Caco-2 (cell line): ENCODE measurements at regions not wholly inside any gene's neighbourhood (a gene's known extent, or its start where the extent isn't known, plus 50 kb on each side); places are given as distances from the start of the nearest gene placed in this dataset.

ENCODE experiments used
- BruUV-seq: library from RNA; stranded (reverse); fragments of 400-500 nt; replicated peaks from 2 replicates; lab custom pipeline; 2021; lab: Mats Ljungman, UMichigan
- CTCF ChIA-PET: fragments of 300-600 bp; sonication (Branson Sonifier 250); formaldehyde crosslinking; loops from one replicate; lab custom pipeline; 2022; ENCODE audit warnings: antibody characterized with exemption; lab: Charles Lee
- POLR2A ChIA-PET: fragments of 300-600 bp; sonication (Branson Sonifier 250); formaldehyde crosslinking; loops from one replicate; lab custom pipeline; 2022; ENCODE audit warnings: antibody characterized with exemption; lab: Charles Lee
- DNase-seq, 2 experiments: peaks; one replicate each; pipeline versions ENCODE4 v3.0.0 to v3.0.0-alpha.2; 2020 to 2022
- H3K27me3 ChIP-seq: replicated peaks from 2 replicates; pipeline ENCODE4 v1.6.0; 2011; ENCODE audit warnings: low read length; ENCODE audit not compliant: control insufficient read depth, insufficient read depth
- H3K36me3 ChIP-seq: 2 replicates; pipeline ENCODE4 v1.5.1; 2011; ENCODE audit warnings: low read length; ENCODE audit not compliant: control insufficient read depth, insufficient read depth
- H3K4me1 ChIP-seq: fragments of 250-450 bp; sonication (Bioruptor Pico); 2 replicates; pipeline ENCODE4 v1.5.1; 2020; ENCODE audit warnings: mild to moderate bottlenecking
- H3K4me3 ChIP-seq: 2 replicates; pipeline ENCODE4 v1.5.1; 2011; ENCODE audit warnings: low read depth, mild to moderate bottlenecking, control low read depth, low read length
- H3K9me3 ChIP-seq: fragments of 250-450 bp; sonication (Bioruptor Pico); 2 replicates; pipeline ENCODE4 v1.5.1; 2020; ENCODE audit warnings: mild to moderate bottlenecking, moderate library complexity
- H3K27ac Mint-ChIP-seq: one replicate; pipeline ENCODE4 v1.8.0; 2022; ENCODE audit warnings: mixed read lengths; ENCODE audit not compliant: unreplicated experiment
- H3K27me3 Mint-ChIP-seq: one replicate; pipeline ENCODE4 v1.8.0; 2022; ENCODE audit warnings: mixed read lengths; ENCODE audit not compliant: insufficient read depth, unreplicated experiment
- H3K36me3 Mint-ChIP-seq: one replicate; pipeline ENCODE4 v1.8.0; 2022; ENCODE audit warnings: mild to moderate bottlenecking, mixed read lengths; ENCODE audit not compliant: insufficient read depth, unreplicated experiment
- H3K4me1 Mint-ChIP-seq: one replicate; pipeline ENCODE4 v1.8.0; 2022; ENCODE audit warnings: low read depth, mixed read lengths; ENCODE audit not compliant: unreplicated experiment
- H3K4me3 Mint-ChIP-seq: one replicate; pipeline ENCODE4 v1.8.0; 2022; ENCODE audit warnings: mild to moderate bottlenecking, moderate library complexity, mixed read lengths; ENCODE audit not compliant: unreplicated experiment
- H3K9me3 Mint-ChIP-seq: one replicate; pipeline ENCODE4 v1.8.0; 2022; ENCODE audit warnings: mixed read lengths; ENCODE audit not compliant: unreplicated experiment
- intact Hi-C: fragments of 100-400 bp; cut with micrococcal nuclease; formaldehyde crosslinking; loops from one replicate; pipeline ENCODE4 v1.10.0; 2022; ENCODE audit not compliant: unreplicated experiment
- TF ChIP-seq, protein P1 (sequence below), 2 experiments: fragments of 200-600 bp in 1 of 2; IDR thresholded peaks; 1 replicate in 1 of 2; 2 replicates in 1 of 2; pipeline versions ENCODE4 v1.5.1 to v1.8.0; 2011 to 2022; ENCODE audit warnings: antibody characterized with exemption in 1 of 2, control low read depth in 1 of 2, inconsistent platforms in 1 of 2, low read depth in 1 of 2, low read length in 1 of 2, mild to moderate bottlenecking in 1 of 2, moderate library complexity in 1 of 2; ENCODE audit not compliant: insufficient read depth in 1 of 2, severe bottlenecking in 1 of 2, unreplicated experiment in 1 of 2

DNA sequence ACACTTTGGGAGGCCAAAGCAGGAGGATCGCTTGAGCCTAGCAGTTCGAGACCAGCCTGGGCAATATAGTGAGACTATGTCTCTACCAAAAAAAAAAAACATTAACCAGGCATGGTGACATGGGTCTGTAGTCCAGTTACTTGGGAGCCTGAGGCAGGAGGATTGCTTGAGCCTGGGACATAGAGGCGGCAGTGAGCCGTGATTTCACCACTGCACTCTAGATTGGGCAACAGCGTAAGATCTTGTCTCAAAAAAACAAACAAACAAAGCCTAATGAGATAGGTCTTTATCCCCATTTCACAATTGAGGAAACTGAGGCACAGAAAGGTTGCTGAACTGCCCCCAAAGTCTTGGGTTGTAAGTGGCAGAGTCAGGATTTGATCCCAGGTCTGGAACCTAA lies 70.5 kb upstream of the RAD23B start:
- no peaks in the 10 kb centered on the region for H3K9me3 Mint-ChIP-seq
- BruUV-seq = no TSS peak
- Histone ChIP-seq H3K4me1 (peaks cover 12% of the 10 kb centered on the region), H3K4me3 (no peak overlapping the region), H3K27me3 (no peaks in the 10 kb centered on the region), H3K36me3 (no peaks in the 10 kb centered on the region), H3K9me3 (no peaks in the 10 kb centered on the region)
- peaks cover 12% of the 10 kb centered on the region for H3K4me1 Mint-ChIP-seq
- DNase-seq = no peak
- H3K27me3 Mint-ChIP-seq = no peaks in the 10 kb centered on the region
- POLR2A ChIA-PET = no interaction called here
- H3K36me3 Mint-ChIP-seq = no peaks in the 10 kb centered on the region
- H3K27ac Mint-ChIP-seq = no peak overlapping the region
- TF ChIP-seq, protein P1, sequence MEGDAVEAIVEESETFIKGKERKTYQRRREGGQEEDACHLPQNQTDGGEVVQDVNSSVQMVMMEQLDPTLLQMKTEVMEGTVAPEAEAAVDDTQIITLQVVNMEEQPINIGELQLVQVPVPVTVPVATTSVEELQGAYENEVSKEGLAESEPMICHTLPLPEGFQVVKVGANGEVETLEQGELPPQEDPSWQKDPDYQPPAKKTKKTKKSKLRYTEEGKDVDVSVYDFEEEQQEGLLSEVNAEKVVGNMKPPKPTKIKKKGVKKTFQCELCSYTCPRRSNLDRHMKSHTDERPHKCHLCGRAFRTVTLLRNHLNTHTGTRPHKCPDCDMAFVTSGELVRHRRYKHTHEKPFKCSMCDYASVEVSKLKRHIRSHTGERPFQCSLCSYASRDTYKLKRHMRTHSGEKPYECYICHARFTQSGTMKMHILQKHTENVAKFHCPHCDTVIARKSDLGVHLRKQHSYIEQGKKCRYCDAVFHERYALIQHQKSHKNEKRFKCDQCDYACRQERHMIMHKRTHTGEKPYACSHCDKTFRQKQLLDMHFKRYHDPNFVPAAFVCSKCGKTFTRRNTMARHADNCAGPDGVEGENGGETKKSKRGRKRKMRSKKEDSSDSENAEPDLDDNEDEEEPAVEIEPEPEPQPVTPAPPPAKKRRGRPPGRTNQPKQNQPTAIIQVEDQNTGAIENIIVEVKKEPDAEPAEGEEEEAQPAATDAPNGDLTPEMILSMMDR (IDR thresholded peaks at IDR 0.05; ENCODE audit: insufficient read depth in 1 of 2, low read depth in 1 of 2, low read length in 1 of 2, severe bottlenecking in 1 of 2, unreplicated experiment in 1 of 2) = no peak
- intact Hi-C loops = no loop called here
- H3K4me3 Mint-ChIP-seq = no peak overlapping the region
- CTCF ChIA-PET = no interaction called here

DNA sequence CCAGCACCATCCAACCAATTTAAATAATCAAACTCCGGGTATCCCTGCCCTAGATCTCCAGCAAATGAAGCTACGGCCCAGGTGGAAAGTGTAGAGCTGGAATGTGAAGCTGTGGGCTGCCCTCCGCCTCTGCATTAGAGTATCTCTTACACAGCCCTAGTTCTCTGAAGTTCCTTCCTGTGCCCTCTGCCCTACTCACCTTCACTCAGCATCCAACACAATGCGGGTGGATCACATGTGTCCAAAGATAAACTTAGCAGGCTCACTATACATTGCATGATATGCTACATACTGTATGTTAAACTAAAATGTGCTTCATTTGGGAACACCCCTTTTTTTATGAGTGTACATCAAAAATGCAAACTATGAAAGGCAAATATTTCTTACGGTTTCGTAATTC lies 70.0 kb upstream of the RAD23B start:
- Mint-ChIP-seq H3K4me3 (no peak overlapping the region), H3K27me3 (no peaks in the 10 kb centered on the region), H3K27ac (no peak overlapping the region), H3K4me1 (peaks cover 12% of the 10 kb centered on the region), H3K36me3 (no peaks in the 10 kb centered on the region), H3K9me3 (no peaks in the 10 kb centered on the region)
- POLR2A ChIA-PET = no interaction called here
- TF ChIP-seq, protein P1 (IDR thresholded peaks at IDR 0.05; ENCODE audit: insufficient read depth in 1 of 2, low read depth in 1 of 2, low read length in 1 of 2, severe bottlenecking in 1 of 2, unreplicated experiment in 1 of 2) = no peak
- CTCF ChIA-PET = no interaction called here
- no peaks in the 10 kb centered on the region for H3K9me3 ChIP-seq
- H3K4me3 ChIP-seq = no peak overlapping the region
- H3K4me1 ChIP-seq = peaks cover 12% of the 10 kb centered on the region
- DNase-seq = no peak
- no peaks in the 10 kb centered on the region for H3K27me3 ChIP-seq
- intact Hi-C loops = no loop called here
- no TSS peak for BruUV-seq
- no peaks in the 10 kb centered on the region for H3K36me3 ChIP-seq

DNA sequence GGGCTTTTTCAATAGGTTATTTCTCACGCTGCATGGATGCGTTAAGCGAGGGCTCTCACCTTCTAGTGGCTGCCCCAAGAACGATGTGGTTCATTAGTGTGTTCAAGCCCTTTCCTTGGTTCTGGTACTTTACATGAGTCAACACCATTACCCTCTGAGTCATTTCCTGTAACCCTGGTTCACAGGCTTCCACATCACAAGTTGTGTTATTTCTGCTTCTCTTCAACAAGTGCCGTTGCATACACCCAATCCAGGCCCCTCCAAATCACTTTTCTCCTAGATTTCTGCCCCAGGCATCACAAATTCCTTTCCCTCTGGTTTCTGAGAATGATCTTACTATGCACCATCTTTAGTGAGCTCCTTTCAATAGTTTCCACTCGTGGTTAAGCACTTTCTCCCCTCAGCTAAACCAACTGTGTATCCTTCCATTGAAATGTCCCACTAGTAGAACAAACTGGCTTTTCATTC lies 69.5 kb upstream of the RAD23B start:
- Histone ChIP-seq H3K4me1 (peaks cover 12% of the 10 kb centered on the region), H3K4me3 (no peak overlapping the region), H3K27me3 (no peaks in the 10 kb centered on the region), H3K36me3 (no peaks in the 10 kb centered on the region), H3K9me3 (no peaks in the 10 kb centered on the region)
- DNase-seq = no peak
- intact Hi-C loops = no loop called here
- BruUV-seq = no TSS peak
- Mint-ChIP-seq H3K27ac (no peak overlapping the region), H3K36me3 (no peaks in the 10 kb centered on the region), H3K4me3 (no peak overlapping the region), H3K4me1 (peaks cover 12% of the 10 kb centered on the region), H3K27me3 (no peaks in the 10 kb centered on the region), H3K9me3 (no peaks in the 10 kb centered on the region)
- TF ChIP-seq, protein P1 (IDR thresholded peaks at IDR 0.05; ENCODE audit: insufficient read depth in 1 of 2, low read depth in 1 of 2, low read length in 1 of 2, severe bottlenecking in 1 of 2, unreplicated experiment in 1 of 2) = no peak
- ChIA-PET CTCF (no interaction called here), POLR2A (no interaction called here)
